Kidney (tissue), 13 donors: ENCODE measurements at regions not wholly inside any gene's neighbourhood (a gene's known extent, or its start where the extent isn't known, plus 50 kb on each side); places are given as distances from the start of the nearest gene placed in this dataset.

Experiments used
- DNase-seq, 5 donors: peaks; one replicate each; pipeline ENCODE4 v3.0.0-alpha.2; 2013 to 2020
- FAIRE-seq: peaks from 2 replicates; lab custom pipeline; 2012; peaks lifted over from hg19 to GRCh38; lab: Jason Lieb, UNC
- H3K27ac ChIP-seq, 2 donors: one replicate each; pipeline ENCODE4 v1.7.0; 2013; ENCODE audit warnings: low read depth in 2 of 2, low read length in 2 of 2, inconsistent platforms in 1 of 2
- H3K27me3 ChIP-seq: one replicate; pipeline ENCODE4 v1.7.1; 2013; ENCODE audit warnings: low read length, inconsistent platforms; ENCODE audit not compliant: control insufficient read depth, insufficient read depth
- H3K36me3 ChIP-seq, 3 donors: one replicate each; pipeline versions ENCODE4 v1.7.0 to v1.7.1; 2013; ENCODE audit warnings: low read length in 3 of 3, control low read depth in 1 of 3, inconsistent platforms in 1 of 3; ENCODE audit not compliant: insufficient read depth in 3 of 3, control insufficient read depth in 2 of 3
- H3K4me1 ChIP-seq, 3 donors: one replicate each; pipeline versions ENCODE4 v1.7.0 to v1.7.1; 2013; ENCODE audit warnings: low read length in 3 of 3, inconsistent platforms in 1 of 3, low read depth in 1 of 3; ENCODE audit not compliant: control insufficient read depth in 2 of 3, insufficient read depth in 2 of 3
- H3K4me3 ChIP-seq, 3 donors: one replicate each; pipeline versions ENCODE4 v1.7.0 to v1.8.1; 2013; ENCODE audit warnings: low read length in 3 of 3, control low read depth in 1 of 3, inconsistent platforms in 1 of 3
- H3K9ac ChIP-seq, 3 donors: one replicate each; pipeline versions ENCODE4 v1.7.0 to v1.7.1; 2013; ENCODE audit warnings: low read length in 3 of 3, control low read depth in 1 of 3, inconsistent platforms in 1 of 3
- H3K9me3 ChIP-seq, 3 donors: one replicate each; pipeline versions ENCODE4 v1.7.0 to v1.7.1; 2013; ENCODE audit warnings: low read length in 3 of 3, control low read depth in 1 of 3, inconsistent platforms in 1 of 3; ENCODE audit not compliant: control insufficient read depth in 2 of 3, insufficient read depth in 1 of 3
- intact Hi-C: fragments of 100-400 bp; cut with DNase I; formaldehyde crosslinking; loops from one replicate; pipeline ENCODE4 v1.11.1; 2022
- TF ChIP-seq, protein P1 (sequence below): IDR thresholded peaks from 3 replicates; pipeline ENCODE4 v1.5.1; 2012; ENCODE audit warnings: mild to moderate bottlenecking, moderate library complexity, borderline replicate concordance; ENCODE audit not compliant: insufficient read depth; ENCODE audit errors: extremely low read depth
- donor health status: control.
- donor health status: control.
- donor health status: control.
- donor health status: control.
- donor health status: control.
- donor health status: DM: yes; HTN: yes; CAD: no.
- donor health status: Normal renal cell carcinoma (clear cell type).

DNA sequence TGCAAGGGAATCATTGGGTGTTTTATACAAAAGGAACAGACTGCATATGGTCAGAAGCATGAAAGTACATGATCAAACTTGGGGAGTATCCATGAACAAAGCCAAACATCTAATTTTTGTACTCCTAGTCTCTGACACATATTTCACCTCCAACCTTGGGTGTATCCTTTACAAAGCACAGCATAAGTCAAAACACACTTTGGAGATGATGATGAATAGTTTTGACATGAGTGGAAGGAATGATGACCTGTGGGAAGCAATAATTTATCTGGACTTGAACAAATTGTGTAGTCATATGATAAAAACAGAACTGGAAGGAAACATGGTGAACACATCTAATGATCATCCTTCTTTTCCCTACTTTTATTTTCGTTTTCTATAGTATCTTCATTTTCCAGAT, 108.7 kb upstream of the PLS3 start:
- no peak overlapping the region for H3K9ac ChIP-seq
- FAIRE-seq (no peak), DNase-seq (peak in 2 of 5 donors; percentile 3 to 21)

DNA sequence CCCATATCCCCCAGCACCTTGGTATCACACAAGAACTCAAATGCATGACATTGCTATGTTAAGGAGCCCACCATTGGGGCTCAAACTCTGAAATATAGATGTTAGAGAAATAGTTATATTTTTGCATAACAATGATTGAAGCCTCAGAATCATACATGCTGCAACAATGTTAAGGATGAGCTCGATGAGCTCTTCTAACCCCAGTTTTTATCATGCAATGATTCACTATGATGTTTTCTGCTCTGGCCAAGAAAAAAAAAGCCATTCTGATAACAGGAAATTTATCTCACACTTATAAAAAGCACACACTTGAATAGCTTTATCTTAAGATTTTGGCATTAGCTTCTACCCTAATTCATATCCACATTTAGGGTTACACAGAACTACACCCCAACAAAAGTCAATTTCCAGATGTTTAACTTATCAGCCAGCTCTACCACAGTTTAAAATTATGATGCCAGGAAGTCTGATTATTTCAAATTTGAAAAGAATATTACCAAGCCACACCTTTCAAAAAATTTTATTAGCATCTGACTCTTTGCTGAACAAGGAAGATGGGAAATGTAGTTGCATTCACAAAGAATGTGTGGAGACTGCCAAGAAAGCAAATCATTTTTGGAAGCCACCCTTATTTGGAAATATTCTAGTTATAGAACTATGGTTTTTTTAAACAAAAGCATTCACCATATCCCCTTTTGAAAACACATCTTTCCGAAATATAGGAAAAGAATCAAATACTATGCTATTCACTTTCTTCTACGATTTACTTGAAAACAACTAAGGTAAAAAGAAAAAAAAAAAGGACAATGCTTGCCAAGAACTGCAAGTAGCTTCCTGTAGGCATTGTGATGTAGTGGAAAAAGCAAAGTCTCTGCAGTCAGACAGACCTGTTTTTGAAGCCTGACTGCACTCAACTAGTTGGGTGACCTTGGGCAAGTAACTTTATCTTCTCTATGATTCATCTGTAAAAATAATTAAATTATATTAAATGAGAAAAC, 100.8 kb upstream of the PLS3 start:
- FAIRE-seq = peak; percentile 70
- peak in 2 of 5 donors; percentile 4 to 24 for DNase-seq

More for the DNA sequence above, 108.7 kb upstream of the PLS3 start:
- Histone ChIP-seq H3K9me3 (no peaks in the 10 kb centered on the region), H3K27ac (no peak overlapping the region), H3K27me3 (peaks cover 8% of the 10 kb centered on the region), H3K4me3 (no peak overlapping the region), H3K36me3 (no peaks in the 10 kb centered on the region), H3K4me1 (no peaks in the 10 kb centered on the region)
- intact Hi-C loops = no loop called here
- TF ChIP-seq, protein P1, sequence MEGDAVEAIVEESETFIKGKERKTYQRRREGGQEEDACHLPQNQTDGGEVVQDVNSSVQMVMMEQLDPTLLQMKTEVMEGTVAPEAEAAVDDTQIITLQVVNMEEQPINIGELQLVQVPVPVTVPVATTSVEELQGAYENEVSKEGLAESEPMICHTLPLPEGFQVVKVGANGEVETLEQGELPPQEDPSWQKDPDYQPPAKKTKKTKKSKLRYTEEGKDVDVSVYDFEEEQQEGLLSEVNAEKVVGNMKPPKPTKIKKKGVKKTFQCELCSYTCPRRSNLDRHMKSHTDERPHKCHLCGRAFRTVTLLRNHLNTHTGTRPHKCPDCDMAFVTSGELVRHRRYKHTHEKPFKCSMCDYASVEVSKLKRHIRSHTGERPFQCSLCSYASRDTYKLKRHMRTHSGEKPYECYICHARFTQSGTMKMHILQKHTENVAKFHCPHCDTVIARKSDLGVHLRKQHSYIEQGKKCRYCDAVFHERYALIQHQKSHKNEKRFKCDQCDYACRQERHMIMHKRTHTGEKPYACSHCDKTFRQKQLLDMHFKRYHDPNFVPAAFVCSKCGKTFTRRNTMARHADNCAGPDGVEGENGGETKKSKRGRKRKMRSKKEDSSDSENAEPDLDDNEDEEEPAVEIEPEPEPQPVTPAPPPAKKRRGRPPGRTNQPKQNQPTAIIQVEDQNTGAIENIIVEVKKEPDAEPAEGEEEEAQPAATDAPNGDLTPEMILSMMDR = no peak

DNA sequence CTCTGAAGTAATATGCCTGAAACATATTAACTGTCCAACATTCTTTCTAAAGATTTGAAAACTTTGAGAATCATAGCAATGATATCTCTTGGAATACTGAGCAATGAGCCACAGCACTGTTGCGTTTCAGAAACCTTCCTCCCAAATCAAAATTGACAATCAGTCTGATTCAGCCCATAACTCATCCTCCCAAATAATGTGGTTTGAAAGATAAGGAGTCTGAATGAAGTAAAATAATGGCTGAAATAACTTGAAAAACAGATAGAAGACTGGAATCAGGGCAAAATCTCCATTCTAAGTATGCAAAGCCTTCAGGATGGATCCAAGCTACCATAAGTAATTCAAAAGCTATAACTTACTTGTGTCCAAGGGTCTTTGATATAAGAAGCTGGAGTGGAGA, 98.6 kb upstream of the PLS3 start:
- FAIRE-seq = no peak
- Histone ChIP-seq H3K9me3 (no peaks in the 10 kb centered on the region), H3K36me3 (no peaks in the 10 kb centered on the region), H3K4me1 (no peaks in the 10 kb centered on the region), H3K9ac (no peak overlapping the region), H3K27me3 (peaks cover 5% of the 10 kb centered on the region), H3K4me3 (no peak overlapping the region), H3K27ac (no peak overlapping the region)
- TF ChIP-seq, protein P1 = no peak
- intact Hi-C loops = no loop called here
- DNase-seq = no peak

More for the DNA sequence above, 100.8 kb upstream of the PLS3 start:
- TF ChIP-seq, protein P1 = no peak
- Histone ChIP-seq H3K27me3 (peaks cover 5% of the 10 kb centered on the region), H3K9ac (no peak overlapping the region), H3K9me3 (no peaks in the 10 kb centered on the region), H3K27ac (no peak overlapping the region), H3K4me3 (no peak overlapping the region), H3K4me1 (no peaks in the 10 kb centered on the region), H3K36me3 (no peaks in the 10 kb centered on the region)
- intact Hi-C loops = no loop called here
